ENCODE measurements at regions not wholly inside any gene's neighbourhood (a gene's known extent, or its start where the extent isn't known, plus 50 kb on each side); places are given as distances from the start of the nearest gene placed in this dataset.

DNA sequence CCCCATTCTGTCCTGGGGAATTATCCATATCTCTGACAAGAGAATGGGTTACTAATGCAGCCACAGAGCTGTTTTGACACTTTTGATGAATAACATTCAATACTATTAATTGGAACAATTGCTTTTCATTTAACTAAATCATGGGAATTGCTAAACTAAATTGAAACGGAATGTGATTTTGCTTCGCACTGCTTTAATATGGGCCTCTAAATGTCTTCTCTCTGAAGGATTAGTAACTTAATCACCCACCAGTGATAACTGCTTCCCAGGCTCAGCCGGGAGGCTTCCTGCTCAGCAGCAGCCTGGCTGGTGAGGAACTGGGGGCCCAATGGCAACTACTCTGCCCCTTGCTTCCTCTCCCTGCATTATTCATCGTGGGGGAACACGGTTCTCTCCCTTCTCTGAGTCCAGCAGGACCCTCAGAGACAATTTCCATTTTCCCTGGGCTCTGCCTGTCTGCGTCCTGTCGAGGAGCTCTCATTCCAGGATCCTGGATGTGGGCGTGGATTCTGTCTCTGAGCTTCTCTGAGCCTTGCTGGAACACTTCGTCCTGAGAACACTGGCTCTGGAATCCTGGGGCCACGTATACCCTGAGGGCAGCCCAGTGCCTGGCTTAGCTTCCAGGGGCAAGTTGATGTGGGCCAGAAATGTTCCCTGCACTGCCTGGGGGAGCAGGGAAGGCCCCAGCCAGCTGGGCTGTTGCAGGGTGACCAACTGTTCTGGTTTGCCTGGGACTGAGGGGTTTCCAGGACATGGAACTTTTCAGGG lies 308.9 kb downstream of the DHX35 start:
- no peak for DNase-seq

DNA sequence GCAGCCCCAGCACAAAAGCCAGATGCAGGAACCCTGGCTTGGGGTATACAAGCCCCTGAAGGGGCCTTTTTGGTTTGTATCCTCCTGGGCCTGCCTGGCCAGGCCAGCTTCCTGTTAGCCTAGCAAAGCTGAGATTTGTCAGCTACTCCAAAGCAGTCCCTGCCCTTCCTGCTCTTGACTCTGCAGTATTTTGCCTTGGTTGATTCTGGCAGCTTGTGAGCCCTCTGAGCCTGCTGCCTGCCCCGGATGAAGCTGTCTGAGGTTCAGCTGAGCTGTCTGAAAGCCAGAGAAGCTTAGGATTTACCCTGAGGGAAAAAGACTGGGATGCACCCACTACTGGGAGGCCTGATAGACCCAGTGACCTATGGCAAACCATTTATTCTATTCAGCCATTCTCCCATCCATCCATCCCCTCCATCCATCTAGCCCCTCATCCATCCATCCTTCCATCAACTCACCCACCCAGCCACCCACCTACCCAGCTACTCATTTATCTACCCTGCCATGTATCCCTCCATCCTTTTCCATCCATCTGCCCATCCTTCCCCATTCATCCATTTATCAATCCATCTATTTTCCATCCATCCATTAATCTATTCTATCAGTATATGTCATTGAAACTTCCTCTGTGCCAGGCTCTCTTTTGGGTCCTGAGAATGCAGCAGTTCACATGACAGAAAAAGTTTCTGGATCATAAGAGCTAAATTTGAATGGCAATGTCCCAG lies 307.5 kb downstream of the DHX35 start:
- no peak for DNase-seq

DNA sequence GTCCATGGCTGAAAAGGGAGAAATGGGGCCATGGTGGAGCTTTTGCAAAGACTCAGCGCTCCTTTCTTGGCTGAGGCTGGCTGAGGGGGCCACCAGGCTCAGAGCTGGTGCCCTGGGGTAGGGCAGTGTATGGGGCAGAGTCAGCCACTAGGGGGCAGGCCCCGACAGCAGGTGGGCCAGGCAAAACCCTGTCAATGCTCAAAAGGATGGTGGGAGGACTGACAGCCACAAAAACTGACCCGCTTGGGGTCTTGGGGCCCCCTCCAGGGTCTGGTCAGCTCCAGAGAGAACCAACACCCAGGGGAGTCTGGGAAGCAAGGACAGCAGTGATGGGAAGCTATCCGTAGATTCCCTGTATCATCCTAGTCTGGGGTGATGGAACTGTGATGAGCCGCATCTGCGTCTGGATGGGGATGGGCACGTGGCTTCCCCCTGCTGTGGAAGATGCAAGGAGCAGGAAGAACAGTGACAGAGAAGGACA lies 306.9 kb downstream of the DHX35 start:
- DNase-seq, result no peak

DNA sequence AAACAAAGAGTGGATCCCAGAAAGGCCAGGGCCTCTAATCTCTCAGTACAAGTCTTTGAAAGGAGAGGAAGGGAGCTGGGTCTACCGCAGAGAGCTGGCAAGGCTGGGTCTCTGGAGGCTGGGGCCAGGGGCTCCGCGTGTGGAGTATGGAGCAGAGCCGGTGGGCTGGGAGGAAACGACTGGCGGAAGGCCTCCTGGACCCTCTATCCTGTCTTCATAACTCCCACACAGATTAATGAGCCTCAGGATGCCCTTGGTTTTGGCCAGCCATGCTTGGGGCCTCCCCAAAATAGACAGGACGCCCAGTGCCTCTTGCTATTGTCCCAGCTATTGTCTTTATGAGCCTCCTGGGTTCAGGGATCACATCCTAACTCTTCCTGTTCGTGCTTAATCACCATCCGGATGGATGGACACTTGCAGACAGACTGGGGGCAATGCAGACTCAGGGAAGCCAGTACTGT lies 306.4 kb downstream of the DHX35 start:
- DNase-seq, result no peak

DNA sequence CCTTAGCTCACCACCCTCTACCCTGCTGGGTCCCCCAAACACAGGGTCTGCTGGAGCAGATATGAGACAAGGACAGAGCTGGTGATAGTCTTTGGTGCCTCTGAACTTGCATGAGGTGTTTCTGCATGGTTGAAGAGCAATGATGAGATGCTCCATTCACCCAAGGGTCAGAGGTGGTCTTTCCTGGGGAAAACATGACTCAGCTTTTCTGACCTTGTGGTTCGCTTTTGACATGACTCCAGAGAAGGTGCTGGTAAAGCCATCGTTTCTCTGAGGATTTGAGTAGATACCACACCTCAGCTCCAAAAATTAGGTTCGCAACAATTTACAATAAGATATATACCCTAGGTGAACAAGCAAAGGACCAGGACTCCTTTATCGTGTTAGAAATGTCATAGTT lies 304.8 kb downstream of the DHX35 start:
- no peak for DNase-seq

DNA sequence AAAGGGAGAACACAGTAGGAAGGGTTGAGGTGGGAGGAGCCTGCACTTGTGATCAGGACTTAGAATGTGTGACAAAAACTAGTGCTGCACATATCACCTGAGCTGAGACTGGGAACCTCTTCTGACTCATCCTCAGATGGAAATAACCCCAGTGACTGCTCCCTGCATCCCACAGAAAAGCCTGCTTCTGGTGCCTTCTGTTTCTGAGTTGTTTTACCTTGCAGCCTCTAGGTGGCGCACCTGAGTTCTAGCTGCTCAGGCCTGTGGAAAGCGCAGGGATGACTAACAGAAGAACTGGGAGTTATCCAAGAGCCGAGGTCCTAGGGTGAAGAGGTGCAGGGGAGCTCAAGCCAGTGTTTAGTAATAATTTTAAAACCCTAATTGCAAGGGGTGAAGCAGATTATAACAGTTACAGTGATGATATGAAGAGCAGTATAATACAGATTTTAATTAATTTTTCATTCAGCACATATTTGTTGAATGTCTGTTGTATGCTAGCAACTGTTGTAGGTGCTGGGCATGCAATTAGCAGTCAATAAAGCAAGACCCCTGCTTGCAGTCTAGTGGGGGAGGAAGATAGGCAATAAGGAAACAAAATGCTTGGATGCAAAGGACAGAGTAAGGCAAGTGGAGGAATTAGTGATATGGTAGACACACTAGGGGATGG lies 302.5 kb downstream of the DHX35 start:
- peak; percentile 38 for DNase-seq

DNA sequence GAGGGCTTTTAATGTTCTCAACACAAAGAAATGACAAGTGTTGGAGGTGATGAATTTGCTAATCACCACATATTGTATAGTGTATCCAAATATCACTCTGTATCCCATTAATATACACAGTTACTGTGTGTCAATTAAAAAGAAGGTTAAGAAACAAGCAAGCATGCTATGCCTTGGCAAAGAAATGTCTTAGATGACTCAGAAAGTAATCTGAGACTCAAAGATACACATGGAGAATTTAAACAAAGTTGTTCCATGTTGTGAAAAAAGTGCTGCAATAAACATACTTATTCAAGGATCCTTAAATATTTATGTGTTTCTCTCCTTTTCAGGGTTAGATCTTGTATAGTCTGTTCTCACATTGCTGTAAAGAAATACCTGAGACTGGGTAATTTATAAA lies 300.9 kb downstream of the DHX35 start:
- DNase-seq, result no peak

DNA sequence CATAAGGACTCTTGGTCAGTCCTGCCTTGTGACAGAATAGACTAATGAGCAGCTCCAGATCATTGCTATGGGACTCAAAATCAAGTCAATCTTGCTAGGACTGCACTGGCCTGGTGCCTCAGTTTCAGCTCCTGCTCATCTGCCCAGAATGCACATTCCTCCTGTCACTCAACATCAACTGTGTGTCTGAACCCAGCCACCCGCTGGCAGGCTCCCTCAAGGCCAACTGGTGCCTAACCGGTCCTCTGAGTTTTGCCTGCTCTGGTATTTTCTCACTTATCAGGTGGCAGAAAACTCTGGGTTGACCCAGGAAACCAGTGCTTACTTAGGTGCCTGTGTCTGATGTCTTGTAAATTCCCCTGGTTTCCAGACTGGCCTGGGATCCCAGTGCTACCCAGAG lies 297.7 kb downstream of the DHX35 start:
- no peak for DNase-seq

DNA sequence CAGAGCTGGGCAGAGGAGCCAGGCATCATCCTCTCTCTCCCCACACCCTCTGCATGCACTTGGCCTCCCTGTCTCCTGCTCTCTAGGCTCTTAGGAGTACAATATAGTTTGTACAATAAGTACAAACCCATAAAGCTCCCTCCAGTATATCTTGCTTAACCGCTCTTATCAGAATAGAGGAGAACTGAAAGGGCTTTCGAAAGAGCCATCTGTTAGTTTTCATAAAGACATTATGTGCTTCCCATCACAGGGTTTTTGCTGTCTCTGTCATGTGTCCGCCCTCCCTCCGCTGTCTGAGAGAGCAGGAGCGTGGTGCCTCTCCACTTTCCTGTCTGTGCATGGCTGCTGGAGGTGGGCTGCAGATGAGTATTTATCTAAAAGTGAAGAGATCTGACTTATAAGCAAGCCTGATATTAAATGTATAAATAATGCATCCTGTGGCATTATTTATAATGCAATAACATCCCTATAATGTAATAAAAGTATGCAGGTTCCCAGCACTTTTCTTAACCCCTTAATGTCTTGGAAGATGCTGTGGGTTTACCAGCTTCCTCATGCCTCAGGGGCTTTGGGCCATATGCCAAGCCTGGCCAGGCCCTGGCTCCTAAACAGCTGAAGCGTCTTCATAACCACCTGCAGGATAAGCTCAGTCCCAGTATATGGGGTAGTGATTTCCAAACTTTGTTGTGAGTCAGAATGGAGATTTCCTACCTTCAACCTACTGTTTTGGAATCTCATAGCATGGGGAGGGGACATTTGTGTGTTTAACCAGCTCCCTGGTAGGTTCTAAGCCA lies 297.1 kb downstream of the DHX35 start:
- no peak for DNase-seq

DNA sequence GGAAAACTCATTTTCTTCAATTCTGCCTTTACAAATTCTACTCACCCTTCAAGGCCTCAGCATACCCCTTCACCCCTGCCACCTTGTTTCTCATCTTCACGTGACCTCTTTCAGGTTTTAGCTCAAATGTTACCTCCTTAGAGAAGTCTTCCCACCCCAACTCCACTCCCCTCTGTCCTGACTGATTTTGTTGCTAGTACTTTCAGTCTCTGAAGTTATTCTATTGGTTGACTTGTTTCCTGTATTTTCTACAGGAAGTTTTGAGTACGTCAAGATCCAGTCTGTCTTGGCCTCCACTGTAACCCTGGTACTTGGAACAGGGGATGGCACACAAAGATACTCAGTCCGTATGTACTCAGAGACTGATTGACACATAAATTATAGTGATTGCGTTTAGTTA lies 296.1 kb downstream of the DHX35 start:
- no peak for DNase-seq

DNA sequence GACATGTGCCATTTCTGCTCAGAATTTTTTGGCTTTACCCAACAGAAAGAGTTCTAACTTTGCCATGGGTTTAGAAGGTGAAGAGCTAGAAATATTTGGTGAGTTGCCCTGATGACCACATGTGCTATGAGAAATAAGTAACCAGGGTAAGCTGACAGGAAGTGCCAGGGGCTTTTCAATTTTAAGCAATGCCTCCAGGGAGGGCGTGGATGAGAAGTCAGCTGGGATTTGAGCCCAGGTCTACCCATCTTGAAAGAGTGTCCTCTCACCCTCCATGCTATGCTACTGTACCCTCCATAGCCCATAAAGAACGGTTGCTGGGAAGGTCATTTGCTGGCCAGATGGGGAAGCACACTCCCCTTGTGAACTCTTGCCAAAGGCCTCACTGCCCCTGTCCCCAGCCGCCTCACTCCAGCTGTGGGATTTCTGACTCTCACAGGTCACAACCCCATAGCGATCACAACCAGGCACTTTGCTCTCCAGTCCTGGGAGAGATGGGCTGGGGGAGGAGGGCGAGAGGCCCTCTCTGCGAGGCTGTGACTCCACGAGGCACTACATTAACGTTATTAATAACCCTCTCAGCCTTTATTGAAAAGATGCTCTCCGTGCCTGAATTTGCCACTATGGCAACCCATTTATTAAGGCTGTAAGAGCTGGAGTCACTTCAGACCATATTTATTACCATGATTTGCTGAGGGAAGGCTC lies 291.1 kb downstream of the DHX35 start:
- no peak for DNase-seq

DNA sequence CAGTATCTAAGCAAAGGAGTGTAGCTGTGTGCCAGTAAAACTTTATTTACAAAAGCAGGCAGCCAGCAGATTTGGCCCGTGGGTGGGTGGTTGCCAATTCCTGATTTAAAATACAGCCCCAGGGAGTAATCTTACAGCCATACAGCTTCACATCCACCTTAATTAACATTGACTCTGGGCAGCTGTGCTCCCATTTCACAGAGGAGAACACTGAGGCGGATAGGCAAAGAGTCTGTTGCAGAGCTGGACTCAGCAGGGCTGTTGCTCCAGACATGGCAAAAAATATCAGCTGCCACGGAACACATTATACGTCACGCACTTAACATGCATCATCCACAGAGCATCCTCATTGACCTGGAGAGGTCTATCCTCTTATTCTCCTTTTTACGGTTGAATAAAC lies 289.9 kb downstream of the DHX35 start:
- DNase-seq, result no peak

DNA sequence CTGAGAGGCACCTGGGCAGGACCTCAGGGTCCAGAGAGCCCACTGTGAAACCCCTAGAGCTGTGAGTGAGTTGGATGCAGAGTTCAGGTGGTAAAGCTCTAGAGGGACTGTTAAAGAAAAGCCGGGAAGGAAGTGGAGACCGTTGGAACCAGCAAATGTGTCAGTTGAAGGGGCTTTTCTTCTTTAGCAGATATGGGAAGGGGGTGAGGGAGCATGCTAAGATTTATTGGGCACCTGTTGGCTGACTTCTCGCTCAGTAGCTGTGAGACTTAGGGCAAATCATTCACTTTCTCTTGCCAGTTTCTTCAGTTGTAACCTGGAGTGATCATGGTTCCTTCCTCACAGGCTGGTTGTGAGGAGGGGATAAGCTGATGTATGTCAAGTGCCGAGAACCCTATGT lies 287.7 kb downstream of the DHX35 start:
- no peak for DNase-seq

DNA sequence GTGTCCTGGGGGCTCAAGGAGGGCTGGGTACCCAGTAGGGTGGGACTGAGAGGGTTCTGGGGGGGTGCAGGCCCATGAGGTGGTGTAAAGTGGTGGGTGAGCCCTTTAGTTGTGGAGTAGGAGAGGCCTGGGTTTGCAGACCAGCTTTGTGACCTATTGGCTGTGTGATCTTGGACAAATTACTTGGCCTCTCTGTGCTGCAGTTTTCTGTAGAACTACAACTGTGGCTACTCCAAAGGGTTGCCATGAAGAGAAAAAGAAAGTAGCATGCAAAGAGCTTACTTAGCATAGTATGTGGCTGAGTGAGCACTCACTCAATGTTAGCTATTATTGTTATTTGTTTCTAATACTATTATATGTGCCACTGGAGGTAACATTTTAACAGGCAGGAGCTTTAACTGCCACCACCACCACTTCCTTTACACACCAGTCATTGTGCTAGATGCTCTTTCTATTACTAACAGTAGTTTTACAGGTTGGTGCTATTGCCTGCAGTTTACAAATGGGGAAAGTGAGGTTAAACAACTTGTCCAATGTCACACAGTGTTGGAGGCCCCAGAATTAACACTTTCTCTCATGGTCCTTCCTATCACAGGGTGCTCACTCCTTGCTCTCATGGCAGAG lies 286.8 kb downstream of the DHX35 start:
- no peak for DNase-seq

DNA sequence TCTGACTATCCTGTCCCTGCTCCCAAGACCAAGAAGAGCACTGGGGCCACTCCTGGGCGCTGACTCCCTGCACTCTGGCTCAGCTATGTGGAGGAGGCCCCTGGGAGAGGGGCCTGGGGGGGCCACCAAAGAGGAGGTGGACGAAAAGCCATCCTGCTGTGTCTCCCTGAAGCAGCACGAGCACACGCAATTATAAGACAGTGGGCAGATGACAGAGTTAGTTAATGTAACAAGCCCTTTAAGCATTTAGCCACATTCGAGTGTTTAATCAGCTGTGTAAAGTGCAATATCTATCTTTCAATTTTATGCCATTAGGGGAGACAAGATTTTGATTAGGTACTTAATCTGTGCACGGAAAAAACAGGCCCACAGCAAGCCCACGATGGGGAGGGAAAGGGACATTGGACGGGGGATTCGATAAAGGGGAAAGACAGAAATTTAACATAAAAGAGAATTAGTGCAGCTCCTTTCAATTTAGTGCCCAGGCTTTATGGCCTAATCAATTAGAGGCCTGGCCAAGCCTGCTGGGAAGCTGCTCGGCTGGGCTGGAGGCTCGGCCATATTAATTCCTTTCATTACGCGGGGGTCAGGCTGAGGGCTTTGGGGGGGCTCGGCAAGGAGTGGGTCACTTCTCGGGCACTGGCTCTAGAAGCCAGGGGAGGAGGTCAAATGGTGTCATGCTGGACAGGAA lies 286.2 kb downstream of the DHX35 start:
- DNase-seq, result no peak

DNA sequence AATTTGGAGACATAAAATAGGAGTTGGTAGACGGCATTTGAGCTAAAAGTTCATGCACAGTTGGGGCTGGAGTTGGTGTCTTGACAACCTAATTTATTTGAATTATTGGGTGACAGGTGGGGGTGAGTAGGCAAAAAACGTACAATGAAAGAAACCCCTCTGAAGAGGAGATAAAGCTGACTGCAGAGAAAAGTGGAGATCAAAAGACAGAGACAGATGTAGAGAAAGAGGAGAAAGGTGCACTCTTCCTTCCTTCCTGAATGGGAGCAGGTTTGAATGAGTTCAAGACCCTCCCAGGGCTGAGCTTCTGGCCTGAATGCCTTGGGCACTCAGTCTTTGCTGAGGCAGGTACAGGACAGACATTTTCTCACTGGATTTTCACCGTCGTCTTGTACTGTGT lies 284.3 kb downstream of the DHX35 start:
- no peak for DNase-seq

DNA sequence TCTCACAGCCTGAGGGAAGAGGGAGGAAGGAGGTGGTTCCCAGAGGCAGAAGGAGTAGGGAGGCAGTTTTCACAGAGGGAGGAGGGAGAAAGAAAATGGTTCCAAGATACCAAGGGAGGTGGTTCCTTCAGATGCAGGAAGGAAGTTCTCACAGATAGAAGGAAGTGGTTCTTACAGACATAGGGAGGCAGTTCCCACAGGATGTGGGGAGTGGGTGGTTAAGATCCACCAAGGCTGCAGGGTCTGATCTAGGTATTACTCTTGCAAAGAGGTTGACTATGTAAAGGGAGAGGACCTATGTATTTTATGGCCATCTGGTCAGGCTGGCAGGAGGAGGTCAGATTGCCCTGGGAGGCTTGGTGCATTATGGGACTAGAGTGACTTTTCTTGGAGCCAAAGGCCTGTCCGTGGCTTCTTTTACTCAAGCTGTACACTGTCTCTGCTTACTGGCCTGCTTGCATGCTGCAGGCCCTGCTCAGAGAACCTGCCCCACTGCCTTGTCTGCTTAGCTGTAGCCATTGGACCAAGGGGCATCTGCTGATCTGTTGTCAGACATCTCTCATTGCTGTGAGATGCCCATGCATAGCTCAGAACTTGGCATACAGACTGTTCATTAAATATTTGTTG lies 283.7 kb downstream of the DHX35 start:
- DNase-seq, result no peak

DNA sequence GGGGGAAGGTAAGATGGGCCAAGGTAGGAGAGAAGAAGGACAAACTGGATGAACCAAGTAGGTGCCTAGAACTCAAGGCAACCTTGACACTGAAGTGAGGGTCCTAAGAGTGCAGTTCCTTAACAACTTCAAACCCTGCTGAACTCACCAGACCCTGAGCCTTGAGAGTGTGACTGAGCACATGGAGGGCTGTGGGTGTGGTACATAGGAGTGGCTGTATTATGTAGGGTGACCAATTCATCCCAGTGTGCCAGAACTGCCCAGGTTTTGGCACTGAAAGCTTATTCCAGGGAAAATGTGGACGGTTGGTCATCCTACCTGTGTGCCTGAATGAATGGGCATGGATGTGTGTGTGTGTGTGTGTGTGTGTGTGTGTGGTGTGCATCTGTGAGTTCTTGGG lies 281.8 kb downstream of the DHX35 start:
- DNase-seq, result no peak

DNA sequence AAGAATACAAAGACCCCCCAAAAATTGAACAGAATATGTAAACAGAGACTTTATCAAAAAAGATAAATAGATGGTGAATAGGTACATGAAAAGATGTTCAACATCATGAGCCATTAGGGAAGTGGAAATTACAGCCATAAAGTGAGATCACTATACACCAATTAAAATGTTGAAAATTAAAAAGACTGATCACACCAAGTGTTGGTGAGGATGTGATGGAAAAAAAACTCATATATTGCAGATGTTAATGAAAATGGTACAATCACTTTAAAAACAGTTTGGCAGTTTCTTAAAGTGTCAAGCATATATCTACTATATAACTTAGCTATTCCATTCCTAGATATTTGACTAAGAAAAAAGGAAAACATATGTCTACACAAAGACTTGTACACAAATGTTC lies 280.5 kb downstream of the DHX35 start:
- DNase-seq, result no peak

DNA sequence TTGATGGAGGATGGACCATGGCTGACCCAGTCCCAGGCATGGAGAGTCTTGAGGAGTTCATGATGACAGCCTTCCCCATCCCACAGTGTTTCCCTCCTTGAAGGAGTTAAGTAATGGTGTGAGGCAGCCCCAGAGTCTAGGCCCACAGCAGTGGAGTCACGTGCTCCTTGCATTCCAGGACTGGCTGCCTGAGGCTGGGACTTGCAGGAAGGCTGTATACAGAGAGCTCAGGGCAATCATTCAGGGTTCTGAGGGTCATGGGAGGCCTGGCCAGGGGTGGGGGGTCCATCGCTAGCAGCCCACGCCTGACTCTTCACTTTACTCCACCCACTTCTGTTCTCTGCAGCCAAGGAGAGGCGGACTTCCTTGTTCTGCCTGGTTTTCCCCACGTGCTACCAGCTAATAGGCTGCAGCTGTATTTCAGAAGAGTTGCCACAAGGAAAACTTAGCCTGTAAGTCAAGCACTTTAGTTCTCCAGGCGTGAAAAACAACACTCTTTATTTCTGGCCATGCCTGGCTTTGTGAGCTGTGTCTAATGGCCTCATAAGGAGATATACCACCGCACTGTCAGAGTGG lies 272.5 kb downstream of the DHX35 start:
- DNase-seq, result no peak
